ENCODE measurements at regions not wholly inside any gene's neighbourhood (a gene's known extent, or its start where the extent isn't known, plus 50 kb on each side); places are given as distances from the start of the nearest gene placed in this dataset.

GRCh38 chr20:60713396-60713795 lies 538.7 kb upstream of the CDH4 start:
- FAIRE-seq (no peak), DNase-seq (no peak)
- H3K27me3 ChIP-seq (ENCODE audit: control insufficient read depth, insufficient read depth, low read length): no peaks in the 10 kb centered on the region
- H3K27ac ChIP-seq (ENCODE audit: low read depth in 2 of 2, low read length in 2 of 2): no peak overlapping the region
- no peaks in the 10 kb centered on the region for H3K4me1 ChIP-seq (ENCODE audit: control insufficient read depth in 2 of 3, insufficient read depth in 2 of 3, low read depth in 1 of 3, low read length in 3 of 3)
- no peak overlapping the region for H3K9ac ChIP-seq (ENCODE audit: low read length in 3 of 3)
- no peaks in the 10 kb centered on the region for H3K9me3 ChIP-seq (ENCODE audit: control insufficient read depth in 2 of 3, insufficient read depth in 1 of 3, low read length in 3 of 3)
- TF ChIP-seq, protein P1, sequence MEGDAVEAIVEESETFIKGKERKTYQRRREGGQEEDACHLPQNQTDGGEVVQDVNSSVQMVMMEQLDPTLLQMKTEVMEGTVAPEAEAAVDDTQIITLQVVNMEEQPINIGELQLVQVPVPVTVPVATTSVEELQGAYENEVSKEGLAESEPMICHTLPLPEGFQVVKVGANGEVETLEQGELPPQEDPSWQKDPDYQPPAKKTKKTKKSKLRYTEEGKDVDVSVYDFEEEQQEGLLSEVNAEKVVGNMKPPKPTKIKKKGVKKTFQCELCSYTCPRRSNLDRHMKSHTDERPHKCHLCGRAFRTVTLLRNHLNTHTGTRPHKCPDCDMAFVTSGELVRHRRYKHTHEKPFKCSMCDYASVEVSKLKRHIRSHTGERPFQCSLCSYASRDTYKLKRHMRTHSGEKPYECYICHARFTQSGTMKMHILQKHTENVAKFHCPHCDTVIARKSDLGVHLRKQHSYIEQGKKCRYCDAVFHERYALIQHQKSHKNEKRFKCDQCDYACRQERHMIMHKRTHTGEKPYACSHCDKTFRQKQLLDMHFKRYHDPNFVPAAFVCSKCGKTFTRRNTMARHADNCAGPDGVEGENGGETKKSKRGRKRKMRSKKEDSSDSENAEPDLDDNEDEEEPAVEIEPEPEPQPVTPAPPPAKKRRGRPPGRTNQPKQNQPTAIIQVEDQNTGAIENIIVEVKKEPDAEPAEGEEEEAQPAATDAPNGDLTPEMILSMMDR (IDR thresholded peaks at IDR 0.05; ENCODE audit: borderline replicate concordance, extremely low read depth, insufficient read depth): no peak
- H3K4me3 ChIP-seq (ENCODE audit: low read length in 3 of 3): no peak overlapping the region
- intact Hi-C loops (cut with DNase I): no loop called here
- no peaks in the 10 kb centered on the region for H3K36me3 ChIP-seq (ENCODE audit: control insufficient read depth in 2 of 3, insufficient read depth in 3 of 3, low read length in 3 of 3)

DNA sequence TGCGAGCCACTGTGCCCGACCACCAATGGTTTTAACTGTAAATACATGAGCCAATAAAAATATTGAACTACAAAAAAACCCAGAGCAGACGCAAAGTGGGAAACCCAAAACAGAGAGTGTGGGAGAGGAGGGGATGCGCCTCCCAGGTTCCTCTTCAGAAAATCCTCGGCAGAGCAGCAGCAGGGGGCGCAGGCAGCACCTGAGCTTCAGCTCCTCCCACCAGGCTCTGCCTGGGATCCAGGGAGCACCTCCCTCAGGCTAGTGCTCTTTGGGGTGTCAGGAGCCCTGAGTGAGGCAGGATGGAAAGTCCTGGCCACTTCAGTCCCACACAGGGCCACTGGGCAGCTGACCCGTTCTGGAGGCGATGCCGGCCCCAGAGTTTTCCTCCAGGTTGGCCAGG lies 536.9 kb upstream of the CDH4 start:
- intact Hi-C loops (cut with DNase I): no loop called here
- H3K9ac ChIP-seq (ENCODE audit: low read length in 3 of 3): no peak overlapping the region
- DNase-seq: no peak

DNA sequence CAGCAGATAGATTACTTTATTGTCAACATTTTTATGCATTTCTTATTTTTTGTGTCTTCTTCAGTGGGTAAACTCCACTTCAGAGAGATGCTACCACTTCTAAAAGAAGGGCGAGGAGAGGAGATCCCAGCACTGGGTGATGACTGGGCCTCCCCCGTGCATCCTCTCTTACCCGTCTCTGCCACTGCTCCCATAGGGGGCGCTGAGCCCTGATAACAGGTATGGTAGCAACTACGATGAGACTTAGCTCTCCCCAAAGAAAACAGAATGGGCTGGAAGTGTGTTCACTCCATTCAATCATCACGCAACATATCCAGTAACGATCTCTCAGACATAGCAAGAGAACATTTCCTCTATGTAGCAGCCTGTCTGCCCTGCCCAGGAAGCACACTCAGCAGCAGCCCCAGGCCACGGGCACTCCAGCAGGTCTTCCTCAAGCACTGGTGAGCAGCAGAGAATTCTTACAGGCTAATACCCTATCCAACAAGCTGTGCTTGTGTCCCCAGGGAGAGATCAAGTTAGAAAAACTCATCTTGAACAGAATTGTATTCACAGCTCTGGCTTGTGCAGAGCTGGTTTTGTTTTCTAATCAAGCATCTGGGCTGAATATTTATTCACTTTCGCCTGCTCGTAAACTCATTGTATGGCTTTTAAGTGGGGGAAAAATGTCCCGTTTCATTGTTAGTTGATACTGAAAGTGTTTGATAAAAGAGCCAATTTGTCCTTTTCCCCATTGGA lies 533.1 kb upstream of the CDH4 start:
- Histone ChIP-seq H3K27me3 (ENCODE audit: control insufficient read depth, insufficient read depth, low read length) (no peaks in the 10 kb centered on the region), H3K9ac (ENCODE audit: low read length in 3 of 3) (no peak overlapping the region), H3K9me3 (ENCODE audit: control insufficient read depth in 2 of 3, insufficient read depth in 1 of 3, low read length in 3 of 3) (peaks cover 0 to 1% (median 0%) of the 10 kb centered on the region in 3 donors), H3K27ac (ENCODE audit: low read depth in 2 of 2, low read length in 2 of 2) (no peak overlapping the region), H3K4me1 (ENCODE audit: control insufficient read depth in 2 of 3, insufficient read depth in 2 of 3, low read depth in 1 of 3, low read length in 3 of 3) (no peaks in the 10 kb centered on the region), H3K36me3 (ENCODE audit: control insufficient read depth in 2 of 3, insufficient read depth in 3 of 3, low read length in 3 of 3) (no peaks in the 10 kb centered on the region), H3K4me3 (ENCODE audit: low read length in 3 of 3) (no peak overlapping the region)
- intact Hi-C loops (cut with DNase I): no loop called here
- DNase-seq (no peak), FAIRE-seq (no peak)
- TF ChIP-seq, protein P1 (IDR thresholded peaks at IDR 0.05; ENCODE audit: borderline replicate concordance, extremely low read depth, insufficient read depth): no peak

More for the DNA sequence above, 536.9 kb upstream of the CDH4 start:
- H3K9me3 ChIP-seq (ENCODE audit: control insufficient read depth in 2 of 3, insufficient read depth in 1 of 3, low read length in 3 of 3): peaks cover 0 to 1% (median 0%) of the 10 kb centered on the region in 3 donors
- no peak overlapping the region for H3K4me3 ChIP-seq (ENCODE audit: low read length in 3 of 3)
- no peak for FAIRE-seq
- H3K36me3 ChIP-seq (ENCODE audit: control insufficient read depth in 2 of 3, insufficient read depth in 3 of 3, low read length in 3 of 3): no peaks in the 10 kb centered on the region
- TF ChIP-seq, protein P1 (IDR thresholded peaks at IDR 0.05; ENCODE audit: borderline replicate concordance, extremely low read depth, insufficient read depth): no peak
- no peaks in the 10 kb centered on the region for H3K27me3 ChIP-seq (ENCODE audit: control insufficient read depth, insufficient read depth, low read length)
- no peaks in the 10 kb centered on the region for H3K4me1 ChIP-seq (ENCODE audit: control insufficient read depth in 2 of 3, insufficient read depth in 2 of 3, low read depth in 1 of 3, low read length in 3 of 3)
- H3K27ac ChIP-seq (ENCODE audit: low read depth in 2 of 2, low read length in 2 of 2): no peak overlapping the region

Data from kidney (tissue), 13 donors.